ENCODE measurements at regions not wholly inside any gene's neighbourhood (a gene's known extent, or its start where the extent isn't known, plus 50 kb on each side); places are given as distances from the start of the nearest gene placed in this dataset.

DNA sequence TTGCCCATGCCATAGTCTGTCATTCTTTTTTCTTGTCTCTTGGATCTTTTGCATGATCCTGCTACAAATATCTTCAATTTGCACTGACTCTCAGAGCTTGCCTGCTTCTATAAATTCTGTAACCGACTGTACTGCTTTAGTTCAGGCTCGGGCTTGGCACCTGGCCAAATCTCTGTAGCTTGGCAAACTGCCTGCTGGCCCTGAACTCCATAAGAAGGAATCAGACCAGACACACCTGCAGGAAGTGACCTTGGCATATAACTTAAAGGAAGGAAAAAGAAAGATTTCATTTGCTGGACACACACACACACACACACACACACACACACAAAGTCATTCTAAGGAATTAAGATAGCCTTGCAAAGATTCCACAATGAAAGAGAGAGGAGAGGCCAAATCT lies 291.2 kb upstream of the DDX18 start:
- Histone ChIP-seq H2AFZ (ENCODE audit: low read depth, low read length) (no peak overlapping the region), H3K4me2 (ENCODE audit: insufficient read depth, low read length) (no peak overlapping the region), H3K9me3 (replicated peaks; ENCODE audit: control insufficient read depth, insufficient read depth, low read length) (no peaks in the 10 kb centered on the region), H3K4me1 (ENCODE audit: control insufficient read depth, extremely low read depth, insufficient read depth, low read length) (no peaks in the 10 kb centered on the region), H3K79me2 (ENCODE audit: control insufficient read depth, insufficient read depth, low read length) (no peaks in the 10 kb centered on the region), H3K4me3 (replicated peaks in 1 of 3; ENCODE audit: insufficient read depth in 1 of 3, low read depth in 1 of 3, low read length in 3 of 3) (no peak overlapping the region), H4K20me1 (replicated peaks; ENCODE audit: control insufficient read depth, extremely low read depth, insufficient read depth, low read length) (no peaks in the 10 kb centered on the region), H3K36me3 (ENCODE audit: control insufficient read depth in 2 of 2, extremely low read depth in 1 of 2, insufficient read depth in 2 of 2, low read length in 2 of 2) (no peaks in the 10 kb centered on the region), H3K27me3 (ENCODE audit: control insufficient read depth in 2 of 2, insufficient read depth in 2 of 2, low read length in 2 of 2) (no peaks in the 10 kb centered on the region), H3K9me1 (replicated peaks; ENCODE audit: control insufficient read depth, extremely low read depth, insufficient read depth, low read length) (no peaks in the 10 kb centered on the region), H3K9ac (replicated peaks; ENCODE audit: extremely low read depth, insufficient read depth, low read length) (no peak overlapping the region), H3K27ac (ENCODE audit: insufficient read depth, low read depth, low read length) (no peak overlapping the region)
- POLR2A ChIA-PET: no interaction called here
- TF ChIP-seq POLR2AphosphoS5 (IDR thresholded peaks at IDR 0.05; ENCODE audit: insufficient read depth, low read depth, low read length) (no peak), MYC (IDR thresholded peaks at IDR 0.05; ENCODE audit: low read depth, low read length) (no peak), EZH2 (IDR thresholded peaks at IDR 0.05; ENCODE audit: borderline replicate concordance, low read depth, low read length, severe bottlenecking) (no peak), JUN (IDR thresholded peaks at IDR 0.05; ENCODE audit: borderline replicate concordance, insufficient read depth, insufficient read length, low read depth) (no peak), POLR2A (IDR thresholded peaks at IDR 0.05; ENCODE audit: low read depth, low read length) (no peak)
- TF ChIP-seq, protein P1, sequence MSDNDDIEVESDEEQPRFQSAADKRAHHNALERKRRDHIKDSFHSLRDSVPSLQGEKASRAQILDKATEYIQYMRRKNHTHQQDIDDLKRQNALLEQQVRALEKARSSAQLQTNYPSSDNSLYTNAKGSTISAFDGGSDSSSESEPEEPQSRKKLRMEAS (IDR thresholded peaks at IDR 0.05; ENCODE audit: insufficient read depth, insufficient read length): no peak
- intact Hi-C loops (cut with micrococcal nuclease) (no loop called here), dilution Hi-C loops (cut with MboI; ENCODE audit: extremely low pct_ligation_motif_present, low sequenced_read_pairs) (no loop called here)
- no peak for FAIRE-seq
- BruUV-seq (replicated peaks): no TSS peak
- DNase-seq (ENCODE audit: low read depth, low spot score): peak; percentile 5
- CTCF ChIA-PET: no interaction called here

DNA sequence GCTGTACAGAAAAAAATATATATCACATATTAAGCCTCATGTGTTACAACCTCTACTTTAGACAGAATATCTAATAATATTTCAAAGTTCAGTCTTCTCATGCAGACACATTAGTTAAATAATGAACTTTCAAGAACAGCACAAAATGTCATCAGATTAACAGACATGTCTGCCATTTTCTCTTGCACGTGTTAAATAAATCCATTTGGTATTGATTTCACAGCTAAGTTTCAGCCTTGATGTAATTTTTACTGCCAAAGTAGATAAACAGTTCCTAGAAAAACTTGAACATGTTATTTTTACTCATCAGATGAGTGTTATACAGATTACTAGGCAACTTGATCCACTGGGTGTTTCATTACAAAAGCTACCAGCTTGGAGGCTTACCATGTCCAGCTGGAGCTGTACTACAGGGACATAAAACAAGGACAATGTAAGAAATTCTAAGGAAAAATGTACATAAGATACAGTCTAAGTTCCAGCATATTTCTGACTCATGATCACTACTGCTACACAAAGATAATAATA lies 290.7 kb upstream of the DDX18 start:
- H3K4me1 ChIP-seq (ENCODE audit: control insufficient read depth, extremely low read depth, insufficient read depth, low read length): no peaks in the 10 kb centered on the region
- H3K9me1 ChIP-seq (replicated peaks; ENCODE audit: control insufficient read depth, extremely low read depth, insufficient read depth, low read length): no peaks in the 10 kb centered on the region
- H2AFZ ChIP-seq (ENCODE audit: low read depth, low read length): no peak overlapping the region
- H3K27me3 ChIP-seq (ENCODE audit: control insufficient read depth in 2 of 2, insufficient read depth in 2 of 2, low read length in 2 of 2): no peaks in the 10 kb centered on the region
- intact Hi-C loops (cut with micrococcal nuclease): no loop called here
- no peak overlapping the region for H3K9ac ChIP-seq (replicated peaks; ENCODE audit: extremely low read depth, insufficient read depth, low read length)
- no peak for DNase-seq (ENCODE audit: low read depth, low spot score)
- H3K27ac ChIP-seq (ENCODE audit: insufficient read depth, low read depth, low read length): no peak overlapping the region
- H4K20me1 ChIP-seq (replicated peaks; ENCODE audit: control insufficient read depth, extremely low read depth, insufficient read depth, low read length): no peaks in the 10 kb centered on the region
- no peaks in the 10 kb centered on the region for H3K9me3 ChIP-seq (replicated peaks; ENCODE audit: control insufficient read depth, insufficient read depth, low read length)
- H3K4me3 ChIP-seq (replicated peaks in 1 of 3; ENCODE audit: insufficient read depth in 1 of 3, low read depth in 1 of 3, low read length in 3 of 3): no peak overlapping the region
- ChIA-PET POLR2A (no interaction called here), CTCF (no interaction called here)
- no peak overlapping the region for H3K4me2 ChIP-seq (ENCODE audit: insufficient read depth, low read length)
- no TSS peak for BruUV-seq (replicated peaks)
- H3K79me2 ChIP-seq (ENCODE audit: control insufficient read depth, insufficient read depth, low read length): no peaks in the 10 kb centered on the region
- no peak for FAIRE-seq
- dilution Hi-C loops (cut with MboI; ENCODE audit: extremely low pct_ligation_motif_present, low sequenced_read_pairs): no loop called here
- TF ChIP-seq GATA2 (IDR thresholded peaks at IDR 0.05; ENCODE audit: insufficient read depth, insufficient read length, low read depth, low read length) (no peak), POLR2AphosphoS5 (IDR thresholded peaks at IDR 0.05; ENCODE audit: insufficient read depth, low read depth, low read length) (no peak), CTCF (IDR thresholded peaks at IDR 0.05; ENCODE audit: extremely low read depth in 1 of 2, insufficient read depth in 1 of 2, low read depth in 1 of 2, low read length in 2 of 2) (no peak), FOS (IDR thresholded peaks at IDR 0.05; ENCODE audit: borderline replicate concordance, insufficient read depth, low read length) (no peak), JUN (IDR thresholded peaks at IDR 0.05; ENCODE audit: borderline replicate concordance, insufficient read depth, insufficient read length, low read depth) (no peak), POLR2A (IDR thresholded peaks at IDR 0.05; ENCODE audit: low read depth, low read length) (no peak), EZH2 (IDR thresholded peaks at IDR 0.05; ENCODE audit: borderline replicate concordance, low read depth, low read length, severe bottlenecking) (no peak), MYC (IDR thresholded peaks at IDR 0.05; ENCODE audit: low read depth, low read length) (no peak)
- TF ChIP-seq, protein P1 (IDR thresholded peaks at IDR 0.05; ENCODE audit: insufficient read depth, insufficient read length): no peak
- H3K36me3 ChIP-seq (ENCODE audit: control insufficient read depth in 2 of 2, extremely low read depth in 1 of 2, insufficient read depth in 2 of 2, low read length in 2 of 2): no peaks in the 10 kb centered on the region
